ENCODE measurements at regions not wholly inside any gene's neighbourhood (a gene's known extent, or its start where the extent isn't known, plus 50 kb on each side); places are given as distances from the start of the nearest gene placed in this dataset.
"Not testable (repeated sequence)": the region's sequence is repeated elsewhere in the genome, so short reads cannot be mapped to it uniquely, and the experiment has no call there.

DNA sequence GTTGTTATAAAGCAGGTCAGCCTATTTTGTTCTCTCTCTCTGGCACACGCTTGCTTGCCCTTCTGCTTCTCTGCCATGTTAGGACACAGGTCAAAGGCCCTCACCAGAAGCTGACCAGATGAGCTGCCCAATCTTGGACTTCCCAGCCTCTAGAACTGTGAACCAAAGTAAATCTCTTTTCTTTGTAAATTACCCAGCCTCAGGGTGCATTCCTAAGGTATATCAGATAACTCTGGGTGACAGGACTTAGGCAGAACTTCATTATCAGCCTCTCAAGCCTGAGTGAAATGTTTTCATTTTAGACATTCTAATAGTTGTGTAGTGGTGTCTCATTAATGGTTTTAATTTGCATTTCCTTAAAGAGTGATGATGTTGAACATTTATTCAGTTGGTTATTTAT is 124.3 kb downstream of the CDRT15L2 start:
- Histone ChIP-seq H3K36me3 (no peaks in the 10 kb centered on the region), H3K27me3 (no peaks in the 10 kb centered on the region), H3K4me3 (no peak overlapping the region), H3K4me1 (ENCODE audit: insufficient read depth) (no peaks in the 10 kb centered on the region), H3K27ac (no peak overlapping the region), H3K9me3 (no peaks in the 10 kb centered on the region)
- DNase-seq: no peak
- 84 to 100% (median 96%) methylated on average over 1 of the region's 1 CpG for WGBS, 3 donors
- TF ChIP-seq EP300 (IDR thresholded peaks at IDR 0.05): no peak
- no peak for TF ChIP-seq POLR2A (IDR thresholded peaks at IDR 0.05)
- no peak for TF ChIP-seq CTCF (IDR thresholded peaks at IDR 0.05)
- intact Hi-C loops (cut with DNase I): no loop called here

GRCh38 chr17:20705186-20705585 is 125.7 kb downstream of the CDRT15L2 start:
- H3K27ac ChIP-seq; H3K9me3 ChIP-seq; DNase-seq; H3K4me1 ChIP-seq (ENCODE audit: insufficient read depth); intact Hi-C loops (cut with DNase I); H3K27me3 ChIP-seq; H3K36me3 ChIP-seq; H3K4me3 ChIP-seq: not testable (repeated sequence)
- WGBS, 3 donors: 63 to 75% (median 72%) methylated on average over 1 of the region's 1 CpG

DNA sequence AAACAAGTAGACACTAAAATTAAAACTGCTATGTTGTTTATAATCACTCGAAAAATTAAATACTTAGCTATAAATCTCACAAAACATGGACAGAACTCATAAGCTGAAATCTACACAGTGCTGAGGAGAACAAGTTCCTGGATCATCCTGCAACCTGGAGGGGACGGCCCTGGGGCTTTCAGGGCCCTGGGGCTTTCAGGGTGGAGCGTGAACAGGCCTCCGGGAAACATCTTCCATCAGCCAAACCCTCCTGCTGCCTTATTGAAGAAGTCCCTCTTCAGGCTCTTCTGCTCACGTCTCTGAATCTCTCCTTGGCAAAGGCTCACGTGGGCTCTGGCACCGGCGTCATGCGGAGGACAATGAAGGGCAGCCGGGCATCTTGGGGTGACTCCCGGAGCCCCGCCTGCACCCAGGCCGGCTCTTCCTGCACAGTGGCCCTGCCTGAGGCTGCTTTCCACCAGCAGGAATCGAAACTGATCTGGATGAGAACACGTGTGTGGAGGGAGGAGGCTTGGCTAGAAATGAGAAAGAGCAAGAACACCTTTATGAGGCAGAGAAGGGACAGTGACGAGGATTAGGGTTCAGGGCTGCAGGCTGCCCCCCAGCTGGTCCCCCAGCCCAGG is 127.3 kb downstream of the CDRT15L2 start:
- no peaks in the 10 kb centered on the region for H3K36me3 ChIP-seq
- intact Hi-C loops (cut with DNase I): no loop called here
- H3K27me3 ChIP-seq: no peaks in the 10 kb centered on the region
- H3K4me1 ChIP-seq (ENCODE audit: insufficient read depth): no peaks in the 10 kb centered on the region
- no peak overlapping the region for H3K4me3 ChIP-seq
- no peak overlapping the region for H3K27ac ChIP-seq
- no peaks in the 10 kb centered on the region for H3K9me3 ChIP-seq
- 66 to 72% (median 71%) methylated on average over 16 of the region's 16 CpGs for WGBS, 3 donors
- DNase-seq: no peak
- no peak for TF ChIP-seq POLR2A (IDR thresholded peaks at IDR 0.05)

DNA sequence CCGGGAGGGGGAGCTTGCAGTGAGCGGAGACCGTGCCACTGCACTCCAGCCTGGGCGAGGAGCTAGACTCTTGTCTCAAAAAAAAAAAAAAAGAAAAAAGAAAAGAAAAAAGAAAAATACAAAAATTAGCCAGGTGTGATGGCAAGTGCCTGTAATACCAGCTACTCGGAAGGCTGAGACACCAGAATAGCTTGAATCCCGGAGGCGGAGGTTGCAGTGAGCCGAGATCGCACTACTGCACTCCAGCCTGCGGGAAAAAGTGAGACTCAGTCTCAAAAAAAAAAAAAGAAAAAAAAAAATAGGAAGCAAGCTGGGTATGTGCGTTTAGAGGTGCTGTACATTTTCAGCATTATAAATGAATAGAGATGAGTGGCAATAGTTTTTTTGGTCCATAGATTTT is 129.3 kb downstream of the CDRT15L2 start:
- H3K4me3 ChIP-seq; DNase-seq; intact Hi-C loops (cut with DNase I); H3K4me1 ChIP-seq (ENCODE audit: insufficient read depth); H3K27ac ChIP-seq; H3K36me3 ChIP-seq; H3K27me3 ChIP-seq; H3K9me3 ChIP-seq: not testable (repeated sequence)
- 70 to 79% (median 74%) methylated on average over 11 of the region's 11 CpGs for WGBS, 3 donors

DNA sequence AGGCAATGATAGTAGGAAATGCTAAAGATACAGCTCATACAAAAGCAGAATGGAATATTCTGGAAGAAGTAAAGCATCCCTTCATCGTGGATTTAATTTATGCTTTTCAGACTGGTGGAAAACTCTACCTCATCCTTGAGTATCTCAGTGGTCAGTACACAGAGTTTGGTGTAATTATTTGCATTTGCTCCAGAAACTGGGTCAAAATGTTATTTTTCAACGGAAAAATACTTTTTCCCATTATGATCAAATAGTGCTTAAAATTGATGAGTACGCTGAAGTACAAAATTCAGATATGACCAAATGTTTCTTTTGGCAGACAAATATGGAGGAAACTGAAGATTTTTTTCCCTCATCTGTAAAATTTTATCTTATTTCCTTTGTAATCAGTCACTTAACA is 137.0 kb downstream of the CDRT15L2 start:
- H3K4me3 ChIP-seq; H3K27me3 ChIP-seq; DNase-seq; H3K27ac ChIP-seq; H3K4me1 ChIP-seq (ENCODE audit: insufficient read depth); H3K36me3 ChIP-seq; intact Hi-C loops (cut with DNase I); H3K9me3 ChIP-seq: not testable (repeated sequence)
- WGBS, 3 donors: 35 to 63% (median 60%) methylated on average over 3 of the region's 3 CpGs

GRCh38 chr17:20721171-20721570 is 141.6 kb downstream of the CDRT15L2 start:
- TF ChIP-seq CTCF (IDR thresholded peaks at IDR 0.05) (no peak), EP300 (IDR thresholded peaks at IDR 0.05) (no peak)
- WGBS, 3 donors: 32 to 34% (median 32%) methylated on average over 5 of the region's 5 CpGs

DNA sequence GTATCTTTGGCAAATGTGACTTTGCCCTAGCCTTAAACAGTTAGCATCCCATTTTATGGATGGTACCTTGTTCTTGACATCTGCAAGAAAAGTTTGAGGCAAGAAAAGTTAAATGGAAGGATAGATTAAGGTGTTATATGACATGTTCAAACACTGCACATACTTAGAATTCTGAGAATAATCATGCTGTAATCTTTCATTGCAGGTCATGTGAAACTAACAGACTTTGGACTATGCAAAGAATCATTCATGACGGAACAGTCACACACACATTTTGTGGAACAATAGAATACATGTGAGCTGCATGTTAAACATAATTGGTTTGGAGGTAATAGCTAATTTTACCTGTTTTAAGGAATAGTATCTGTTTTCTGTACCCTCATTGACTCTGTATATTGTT is 144.9 kb downstream of the CDRT15L2 start:
- intact Hi-C loops (cut with DNase I); H3K4me3 ChIP-seq: not testable (repeated sequence)
- WGBS, 3 donors: 92% methylated on average over 1 of the region's 1 CpG

More at GRCh38 chr17:20721171-20721570, 141.6 kb downstream of the CDRT15L2 start:
- Histone ChIP-seq H3K4me1 (ENCODE audit: insufficient read depth) (no peaks in the 10 kb centered on the region), H3K27ac (no peak overlapping the region), H3K36me3 (no peaks in the 10 kb centered on the region), H3K27me3 (no peaks in the 10 kb centered on the region), H3K9me3 (no peaks in the 10 kb centered on the region), H3K4me3 (no peak overlapping the region)
- DNase-seq: no peak
- intact Hi-C loops (cut with DNase I): no loop called here

GRCh38 chr17:20727201-20727600 is 147.7 kb downstream of the CDRT15L2 start:
- WGBS, 3 donors: 65 to 72% (median 69%) methylated on average over 7 of the region's 7 CpGs
- H3K27ac ChIP-seq; DNase-seq; H3K9me3 ChIP-seq; H3K4me1 ChIP-seq (ENCODE audit: insufficient read depth); H3K36me3 ChIP-seq; H3K4me3 ChIP-seq; H3K27me3 ChIP-seq; intact Hi-C loops (cut with DNase I): not testable (repeated sequence)

More for the DNA sequence above, 144.9 kb downstream of the CDRT15L2 start:
- H3K27ac ChIP-seq; DNase-seq; H3K4me1 ChIP-seq (ENCODE audit: insufficient read depth); H3K36me3 ChIP-seq; H3K9me3 ChIP-seq; H3K27me3 ChIP-seq: not testable (repeated sequence)
